GM12872 (cell line): ENCODE measurements at regions not wholly inside any gene's neighbourhood (a gene's known extent, or its start where the extent isn't known, plus 50 kb on each side); places are given as distances from the start of the nearest gene placed in this dataset.

Experiments used
- TF ChIP-seq, protein P1 (sequence below): IDR thresholded peaks from 3 replicates; pipeline ENCODE4 v1.5.1; 2011; ENCODE audit warnings: low read depth, mild to moderate bottlenecking, low read length, moderate library complexity; ENCODE audit not compliant: insufficient read depth

DNA sequence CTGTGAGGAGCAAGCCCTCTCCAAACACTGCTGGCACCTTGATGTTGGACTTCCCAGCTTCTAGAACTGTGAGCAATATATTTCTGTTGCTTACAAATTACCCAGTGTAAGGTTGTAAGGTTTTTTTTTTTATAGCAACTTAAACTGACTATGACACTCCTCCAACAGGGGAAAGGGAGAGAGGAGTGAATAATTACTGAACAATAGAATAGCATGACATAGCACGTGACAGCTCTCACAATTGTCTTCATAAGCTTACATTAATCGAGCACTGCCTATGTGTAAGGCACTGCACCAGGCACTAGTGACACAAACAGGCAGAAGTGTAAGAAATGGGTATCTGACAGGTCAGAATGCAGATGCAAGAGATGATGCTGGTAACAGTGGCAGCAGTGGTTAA is 136.9 kb downstream of the FAT3 start:
- TF ChIP-seq, protein P1, sequence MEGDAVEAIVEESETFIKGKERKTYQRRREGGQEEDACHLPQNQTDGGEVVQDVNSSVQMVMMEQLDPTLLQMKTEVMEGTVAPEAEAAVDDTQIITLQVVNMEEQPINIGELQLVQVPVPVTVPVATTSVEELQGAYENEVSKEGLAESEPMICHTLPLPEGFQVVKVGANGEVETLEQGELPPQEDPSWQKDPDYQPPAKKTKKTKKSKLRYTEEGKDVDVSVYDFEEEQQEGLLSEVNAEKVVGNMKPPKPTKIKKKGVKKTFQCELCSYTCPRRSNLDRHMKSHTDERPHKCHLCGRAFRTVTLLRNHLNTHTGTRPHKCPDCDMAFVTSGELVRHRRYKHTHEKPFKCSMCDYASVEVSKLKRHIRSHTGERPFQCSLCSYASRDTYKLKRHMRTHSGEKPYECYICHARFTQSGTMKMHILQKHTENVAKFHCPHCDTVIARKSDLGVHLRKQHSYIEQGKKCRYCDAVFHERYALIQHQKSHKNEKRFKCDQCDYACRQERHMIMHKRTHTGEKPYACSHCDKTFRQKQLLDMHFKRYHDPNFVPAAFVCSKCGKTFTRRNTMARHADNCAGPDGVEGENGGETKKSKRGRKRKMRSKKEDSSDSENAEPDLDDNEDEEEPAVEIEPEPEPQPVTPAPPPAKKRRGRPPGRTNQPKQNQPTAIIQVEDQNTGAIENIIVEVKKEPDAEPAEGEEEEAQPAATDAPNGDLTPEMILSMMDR: no peak

DNA sequence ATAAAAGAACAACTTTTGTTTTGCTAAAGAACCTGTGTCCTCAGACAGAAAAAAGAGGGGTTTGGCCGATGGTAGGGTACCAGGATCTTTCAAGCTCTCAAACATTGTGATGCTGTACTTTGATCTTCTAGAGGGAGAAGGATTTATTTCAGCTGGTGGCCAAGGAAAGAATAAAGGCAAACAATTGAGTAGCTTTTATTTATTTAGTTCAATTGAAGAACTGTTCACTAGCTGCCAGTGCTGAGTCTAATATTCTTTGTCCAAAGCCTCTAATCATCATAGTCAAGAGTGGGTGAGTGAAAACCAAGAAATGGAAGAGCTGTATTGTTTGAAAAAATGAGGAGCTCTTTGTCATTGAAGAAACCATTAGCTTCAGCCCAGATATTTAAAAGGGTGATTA is 138.4 kb downstream of the FAT3 start:
- TF ChIP-seq, protein P1: no peak

GRCh38 chr11:92364177-92364576 is 139.6 kb downstream of the FAT3 start:
- TF ChIP-seq, protein P1: no peak

- TF ChIP-seq, protein P1: no peak
These were observed 151.6 kb downstream of the FAT3 start for GRCh38 chr11:92376146-92376599.

- TF ChIP-seq, protein P1: no peak
These were observed 152.1 kb downstream of the FAT3 start for GRCh38 chr11:92376680-92377079.

- TF ChIP-seq, protein P1: no peak
These were observed 156.3 kb downstream of the FAT3 start for GRCh38 chr11:92380882-92381281.

DNA sequence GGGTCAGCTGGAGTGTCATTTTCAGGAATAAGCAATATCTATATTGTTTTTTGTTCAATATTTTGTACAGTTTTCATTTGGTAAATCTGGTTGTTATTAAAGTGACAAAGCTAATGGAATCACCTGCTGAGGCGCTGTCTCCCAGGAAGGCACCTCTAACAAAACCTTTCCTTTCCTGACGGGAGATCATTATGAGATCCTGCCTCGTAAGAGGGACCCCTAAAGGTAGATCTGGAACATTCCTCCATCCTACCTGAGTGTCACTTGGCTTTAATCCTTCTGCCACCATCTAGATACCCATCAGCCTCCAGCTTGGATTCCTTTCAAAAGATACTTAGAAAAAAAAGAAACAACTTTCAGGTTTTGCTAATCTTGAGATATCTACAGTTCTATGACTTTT is 157.7 kb downstream of the FAT3 start:
- TF ChIP-seq, protein P1: no peak

DNA sequence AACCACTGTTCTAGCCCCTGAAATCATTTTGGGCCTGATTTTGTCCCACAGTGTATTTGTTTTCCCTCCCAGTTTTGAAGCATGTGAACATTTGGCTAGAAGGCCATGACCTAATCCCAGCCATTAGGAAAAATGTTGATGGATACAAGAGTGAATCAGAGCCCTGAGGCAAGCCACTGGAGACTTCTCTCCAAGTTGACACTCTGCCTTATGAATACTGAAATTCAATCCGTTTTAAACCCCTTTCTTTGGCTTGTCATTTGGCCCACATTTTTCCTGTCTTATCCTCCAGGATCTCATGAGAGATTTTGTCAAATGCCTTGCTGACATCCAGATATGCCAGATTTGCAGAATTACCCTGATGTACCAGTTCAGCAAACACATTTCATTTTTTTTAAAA is 158.8 kb downstream of the FAT3 start:
- TF ChIP-seq, protein P1: no peak
